H1 (cell line): ENCODE measurements at regions not wholly inside any gene's neighbourhood (a gene's known extent, or its start where the extent isn't known, plus 50 kb on each side); places are given as distances from the start of the nearest gene placed in this dataset.

Source experiments
- CTCF ChIA-PET: fragments of 300-600 bp; sonication (Branson Sonifier 250); formaldehyde crosslinking; loops from one replicate; lab custom pipeline; 2021; ENCODE audit not compliant: partially characterized antibody; lab: Charles Lee
- POLR2A ChIA-PET: fragments of 300-600 bp; sonication (Branson Sonifier 250); formaldehyde crosslinking; loops from one replicate; lab custom pipeline; 2021; ENCODE audit warnings: inconsistent platforms; ENCODE audit not compliant: partially characterized antibody; lab: Charles Lee
- DNase-seq, 2 experiments: peaks; one replicate each; pipeline versions ENCODE4 v3.0.0 to v3.0.0-alpha.2; 2010 to 2022; ENCODE audit warnings: low spot score in 2 of 2, low read depth in 1 of 2, mixed read lengths in 1 of 2
- FAIRE-seq: peaks from 2 replicates; lab custom pipeline; 2011; peaks lifted over from hg19 to GRCh38; lab: Jason Lieb, UNC
- H2AFZ ChIP-seq: 2 replicates; pipeline ENCODE4 v1.8.1; 2012; ENCODE audit warnings: low read length, inconsistent platforms
- H2AK5ac ChIP-seq: 2 replicates; pipeline ENCODE4 v1.6.1; 2013; ENCODE audit warnings: low read depth, low read length
- H2BK120ac ChIP-seq: replicated peaks from 2 replicates; pipeline ENCODE3; 2013; ENCODE audit warnings: low read depth, low read length, inconsistent platforms
- H2BK12ac ChIP-seq: 2 replicates; pipeline ENCODE4 v1.6.1; 2013; ENCODE audit warnings: low read depth, low read length
- H2BK15ac ChIP-seq: 2 replicates; pipeline ENCODE4 v1.6.1; 2013; ENCODE audit warnings: low read length
- H2BK20ac ChIP-seq: 2 replicates; pipeline ENCODE4 v1.6.1; 2013; ENCODE audit warnings: low read length
- H2BK5ac ChIP-seq: 2 replicates; pipeline ENCODE4 v1.6.1; 2013; ENCODE audit warnings: low read depth, low read length
- H3K14ac ChIP-seq: 2 replicates; pipeline ENCODE4 v1.6.1; 2013; ENCODE audit warnings: inconsistent platforms; ENCODE audit not compliant: insufficient read length
- H3K18ac ChIP-seq: 2 replicates; pipeline ENCODE4 v1.6.1; 2013; ENCODE audit warnings: low read length; ENCODE audit errors: extremely low read depth
- H3K23ac ChIP-seq: 2 replicates; pipeline ENCODE4 v1.6.1; 2013; ENCODE audit warnings: inconsistent platforms; ENCODE audit not compliant: insufficient read length
- H3K23me2 ChIP-seq: 2 replicates; pipeline ENCODE4 v1.6.1; 2013; ENCODE audit warnings: low read depth, low read length
- H3K27ac ChIP-seq: 2 replicates; pipeline ENCODE4 v1.6.1; 2011; ENCODE audit warnings: low read depth, low read length, inconsistent platforms
- H3K27me3 ChIP-seq, 4 experiments: replicated peaks in 1 of 4; 1 replicate in 1 of 4; 2 replicates in 3 of 4; pipeline versions ENCODE4 v1.6.1 to v1.8.1; 2011 to 2013; ENCODE audit warnings: low read length in 3 of 4, mild to moderate bottlenecking in 3 of 4, inconsistent platforms in 2 of 4, mixed read lengths in 2 of 4, moderate library complexity in 1 of 4; ENCODE audit not compliant: control insufficient read depth in 3 of 4, insufficient read depth in 3 of 4; ENCODE audit errors: extremely low read depth in 1 of 4
- H3K36me3 ChIP-seq, 4 experiments: 2 replicates each; pipeline versions ENCODE4 v1.6.1 to v1.8.1; 2011 to 2013; ENCODE audit warnings: mild to moderate bottlenecking in 4 of 4, low read length in 3 of 4, moderate library complexity in 2 of 4, control low read depth in 1 of 4, inconsistent platforms in 1 of 4; ENCODE audit not compliant: insufficient read depth in 4 of 4, control insufficient read depth in 2 of 4
- H3K4ac ChIP-seq: replicated peaks from 2 replicates; pipeline ENCODE3; 2013; ENCODE audit warnings: low read length, low read depth, mixed read lengths, inconsistent platforms; ENCODE audit not compliant: insufficient read length
- H3K4me1 ChIP-seq, 4 experiments: replicated peaks in 1 of 4; 1 replicate in 1 of 4; 2 replicates in 3 of 4; pipeline versions ENCODE4 v1.6.1 to v1.8.1; 2011 to 2013; ENCODE audit warnings: low read length in 3 of 4, inconsistent platforms in 2 of 4, mixed read lengths in 1 of 4; ENCODE audit not compliant: insufficient read depth in 4 of 4, control insufficient read depth in 3 of 4
- H3K4me2 ChIP-seq, 2 experiments: 2 replicates each; pipeline versions ENCODE4 v1.6.1 to v1.8.1; 2011 to 2013; ENCODE audit warnings: low read depth in 2 of 2, low read length in 2 of 2, control low read depth in 1 of 2, inconsistent platforms in 1 of 2, mild to moderate bottlenecking in 1 of 2; ENCODE audit not compliant: insufficient read depth in 1 of 2
- H3K4me3 ChIP-seq, 4 experiments: fragments of 200-600, 300-600 bp in 1 of 4; sonication (generic), shearing (Covaris generic), sonication (Bioruptor Twin) in 1 of 4; 2 replicates each; pipeline versions ENCODE4 v1.5.1 to v1.8.1; 2011 to 2016; ENCODE audit warnings: low read length in 4 of 4, low read depth in 3 of 4, control low read depth in 2 of 4, inconsistent platforms in 2 of 4, mild to moderate bottlenecking in 2 of 4, mixed read lengths in 1 of 4, moderate library complexity in 1 of 4; ENCODE audit not compliant: insufficient read depth in 2 of 4; ENCODE audit errors: extremely low read depth in 1 of 4
- H3K56ac ChIP-seq: replicated peaks from 2 replicates; pipeline ENCODE3; 2013; ENCODE audit warnings: low read depth, mild to moderate bottlenecking, mixed read lengths, low read length, inconsistent platforms; ENCODE audit not compliant: insufficient read length
- H3K79me1 ChIP-seq: 2 replicates; pipeline ENCODE4 v1.6.1; 2013; ENCODE audit warnings: low read depth, low read length, control low read depth
- H3K79me2 ChIP-seq, 2 experiments: 2 replicates each; pipeline versions ENCODE4 v1.6.1 to v1.8.1; 2012 to 2013; ENCODE audit warnings: low read length in 2 of 2, mild to moderate bottlenecking in 2 of 2, inconsistent platforms in 1 of 2; ENCODE audit not compliant: insufficient read depth in 2 of 2, control insufficient read depth in 1 of 2
- H3K9ac ChIP-seq, 4 experiments: replicated peaks in 1 of 4; 1 replicate in 1 of 4; 2 replicates in 3 of 4; pipeline versions ENCODE4 v1.6.1 to v1.8.1; 2011 to 2013; ENCODE audit warnings: low read depth in 3 of 4, low read length in 3 of 4, control low read depth in 2 of 4, mild to moderate bottlenecking in 2 of 4, moderate library complexity in 2 of 4, inconsistent platforms in 1 of 4; ENCODE audit errors: extremely low read depth in 1 of 4
- H3K9me3 ChIP-seq, 2 experiments: 2 replicates each; pipeline versions ENCODE4 v1.6.1 to v1.8.1; 2012 to 2013; ENCODE audit warnings: mild to moderate bottlenecking in 2 of 2, moderate library complexity in 2 of 2, control low read depth in 1 of 2, inconsistent platforms in 1 of 2, low read depth in 1 of 2, low read length in 1 of 2, mixed read lengths in 1 of 2; ENCODE audit not compliant: insufficient read depth in 2 of 2
- H4K20me1 ChIP-seq, 2 experiments: replicated peaks in 1 of 2; 2 replicates each; pipeline versions ENCODE3 to v1.8.1; 2011 to 2013; ENCODE audit warnings: inconsistent platforms in 2 of 2, low read length in 2 of 2, mild to moderate bottlenecking in 1 of 2; ENCODE audit not compliant: insufficient read depth in 2 of 2, control insufficient read depth in 1 of 2
- H4K5ac ChIP-seq: 2 replicates; pipeline ENCODE4 v1.6.1; 2013; ENCODE audit warnings: low read length, low read depth, mixed read lengths, inconsistent platforms; ENCODE audit not compliant: insufficient read length
- H4K8ac ChIP-seq: 2 replicates; pipeline ENCODE4 v1.8.0; 2013; ENCODE audit warnings: mild to moderate bottlenecking, moderate library complexity, low read length, inconsistent platforms; ENCODE audit not compliant: insufficient read depth; ENCODE audit errors: extremely low read depth
- H4K91ac ChIP-seq: replicated peaks from 2 replicates; pipeline ENCODE3; 2013; ENCODE audit warnings: low read length, mixed read lengths, inconsistent platforms; ENCODE audit not compliant: insufficient read length
- ZNF274 ChIP-seq: IDR thresholded peaks from 2 replicates; pipeline ENCODE4 v1.7.0; 2012; ENCODE audit warnings: low read length, borderline replicate concordance; ENCODE audit errors: extremely low read depth
- WGBS, 2 experiments: shearing (Covaris generic) in 1 of 2; methylation state at CpG; one replicate each; pipeline versions ENCODE4 v1.1.6 to v1.1.7; 2013 to 2015; ENCODE audit warnings: low lambda C conversion rate in 2 of 2, mixed read lengths in 2 of 2, inconsistent platforms in 1 of 2, low coverage in 1 of 2, missing lambda C conversion rate in 1 of 2; ENCODE audit not compliant: insufficient replicate concordance in 2 of 2, insufficient coverage in 1 of 2, insufficient read length in 1 of 2; ENCODE audit errors: extremely low coverage in 1 of 2, missing lambda C conversion rate in 1 of 2; 5-methylcytosine and 5-hydroxymethylcytosine counted together

- Histone ChIP-seq H3K56ac (no peak overlapping the region), H3K9me3 (peaks cover 0 to 8% of the 10 kb centered on the region in 2 experiments; a peak in 1 of 4 replicates), H3K36me3 (no peaks in the 10 kb centered on the region; a peak in 1 of 8 replicates), H2BK5ac (no peak overlapping the region), H3K4me2 (no peak overlapping the region), H3K4me3 (no peak overlapping the region), H2BK12ac (no peak overlapping the region), H2AK5ac (no peak overlapping the region), H3K79me1 (no peaks in the 10 kb centered on the region), H3K27ac (no peak overlapping the region), H4K5ac (no peak overlapping the region), H4K8ac (no peak overlapping the region; the same call in 1 of the 2 replicates), H4K91ac (no peak overlapping the region), H3K9ac (no peak overlapping the region), H3K23ac (no peak overlapping the region), H3K27me3 (no peaks in the 10 kb centered on the region), H3K23me2 (no peaks in the 10 kb centered on the region), H2AFZ (no peak overlapping the region), H3K4me1 (peaks cover 0 to 2% (median 0%) of the 10 kb centered on the region in 4 experiments; a peak in 1 of 7 replicates), H3K4ac (no peak overlapping the region), H3K14ac (no peak overlapping the region), H3K79me2 (no peaks in the 10 kb centered on the region), H2BK20ac (no peak overlapping the region), H2BK15ac (no peak overlapping the region), H2BK120ac (no peak overlapping the region), H4K20me1 (no peaks in the 10 kb centered on the region), H3K18ac (no peak overlapping the region)
- ChIA-PET CTCF (interaction anchor here (1.0 to 1.2 kb wide), 3 partner anchors 11 to 98 kb away, joined by 3 read pairs; no protein-coding TSS in a partner anchor), POLR2A (no interaction called here)
- FAIRE-seq (no peak), DNase-seq (no peak)
- 73% methylated on average over 3 of the region's 3 CpGs; no CpG with 5 or more reads in 1 of the 2 experiments for whole genome bisulfite sequencing, 2 experiments
- TF ChIP-seq ZNF274: no peak
Observed at GRCh38 chr12:94841177-94841576, 162.3 kb downstream of the NDUFA12 start.
